Choroid plexus epithelial cell (primary cell): ENCODE measurements at regions not wholly inside any gene's neighbourhood (a gene's known extent, or its start where the extent isn't known, plus 50 kb on each side); places are given as distances from the start of the nearest gene placed in this dataset.

Source experiments
- DNase-seq: peaks from one replicate; pipeline ENCODE4 v3.0.0-alpha.2; 2010; ENCODE audit warnings: low read depth
- H3K4me3 ChIP-seq: 2 replicates; pipeline ENCODE4 v1.5.1; 2011; ENCODE audit warnings: low read depth, mild to moderate bottlenecking, control low read depth, low read length, moderate library complexity
- TF ChIP-seq, protein P1 (sequence below): conservative IDR thresholded peaks from 2 replicates; pipeline ENCODE4 v1.5.1; 2011; ENCODE audit warnings: low read depth, mild to moderate bottlenecking, control low read depth, inconsistent platforms, low read length, moderate library complexity

DNA sequence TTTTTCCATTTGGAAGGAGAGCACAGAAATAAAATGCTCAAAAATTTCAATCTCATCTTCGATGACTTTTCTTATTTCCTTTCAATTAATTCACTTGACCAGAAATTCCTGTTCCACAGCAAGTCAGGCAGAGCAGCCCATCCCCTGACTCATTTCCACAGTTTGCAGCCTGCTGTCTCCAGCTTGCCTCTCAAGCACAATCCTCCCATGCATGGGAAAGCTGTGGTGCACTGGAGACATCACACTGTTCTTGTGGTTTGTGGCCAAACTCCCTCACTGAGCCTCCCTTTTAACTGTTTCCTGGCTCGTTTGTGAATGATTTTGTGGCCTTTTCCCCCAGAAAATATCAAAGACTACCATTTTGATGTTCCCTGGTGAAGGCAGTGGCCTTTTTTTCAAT is 114.0 kb upstream of the ENPEP start:
- DNase-seq = peak; percentile 98
- TF ChIP-seq, protein P1, sequence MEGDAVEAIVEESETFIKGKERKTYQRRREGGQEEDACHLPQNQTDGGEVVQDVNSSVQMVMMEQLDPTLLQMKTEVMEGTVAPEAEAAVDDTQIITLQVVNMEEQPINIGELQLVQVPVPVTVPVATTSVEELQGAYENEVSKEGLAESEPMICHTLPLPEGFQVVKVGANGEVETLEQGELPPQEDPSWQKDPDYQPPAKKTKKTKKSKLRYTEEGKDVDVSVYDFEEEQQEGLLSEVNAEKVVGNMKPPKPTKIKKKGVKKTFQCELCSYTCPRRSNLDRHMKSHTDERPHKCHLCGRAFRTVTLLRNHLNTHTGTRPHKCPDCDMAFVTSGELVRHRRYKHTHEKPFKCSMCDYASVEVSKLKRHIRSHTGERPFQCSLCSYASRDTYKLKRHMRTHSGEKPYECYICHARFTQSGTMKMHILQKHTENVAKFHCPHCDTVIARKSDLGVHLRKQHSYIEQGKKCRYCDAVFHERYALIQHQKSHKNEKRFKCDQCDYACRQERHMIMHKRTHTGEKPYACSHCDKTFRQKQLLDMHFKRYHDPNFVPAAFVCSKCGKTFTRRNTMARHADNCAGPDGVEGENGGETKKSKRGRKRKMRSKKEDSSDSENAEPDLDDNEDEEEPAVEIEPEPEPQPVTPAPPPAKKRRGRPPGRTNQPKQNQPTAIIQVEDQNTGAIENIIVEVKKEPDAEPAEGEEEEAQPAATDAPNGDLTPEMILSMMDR = no peak
- H3K4me3 ChIP-seq = no peak overlapping the region

GRCh38 chr4:110359076-110359475 is 116.9 kb upstream of the ENPEP start:
- DNase-seq = no peak
- TF ChIP-seq, protein P1 = no peak
- H3K4me3 ChIP-seq = no peak overlapping the region

- H3K4me3 ChIP-seq = no peak overlapping the region
- TF ChIP-seq, protein P1 = no peak
- no peak for DNase-seq
Measured at GRCh38 chr4:110357521-110357920, 118.4 kb upstream of the ENPEP start.

- TF ChIP-seq, protein P1 = no peak
- H3K4me3 ChIP-seq = no peak overlapping the region
- DNase-seq = no peak
Measured at GRCh38 chr4:110354460-110354859, 121.5 kb upstream of the ENPEP start.

DNA sequence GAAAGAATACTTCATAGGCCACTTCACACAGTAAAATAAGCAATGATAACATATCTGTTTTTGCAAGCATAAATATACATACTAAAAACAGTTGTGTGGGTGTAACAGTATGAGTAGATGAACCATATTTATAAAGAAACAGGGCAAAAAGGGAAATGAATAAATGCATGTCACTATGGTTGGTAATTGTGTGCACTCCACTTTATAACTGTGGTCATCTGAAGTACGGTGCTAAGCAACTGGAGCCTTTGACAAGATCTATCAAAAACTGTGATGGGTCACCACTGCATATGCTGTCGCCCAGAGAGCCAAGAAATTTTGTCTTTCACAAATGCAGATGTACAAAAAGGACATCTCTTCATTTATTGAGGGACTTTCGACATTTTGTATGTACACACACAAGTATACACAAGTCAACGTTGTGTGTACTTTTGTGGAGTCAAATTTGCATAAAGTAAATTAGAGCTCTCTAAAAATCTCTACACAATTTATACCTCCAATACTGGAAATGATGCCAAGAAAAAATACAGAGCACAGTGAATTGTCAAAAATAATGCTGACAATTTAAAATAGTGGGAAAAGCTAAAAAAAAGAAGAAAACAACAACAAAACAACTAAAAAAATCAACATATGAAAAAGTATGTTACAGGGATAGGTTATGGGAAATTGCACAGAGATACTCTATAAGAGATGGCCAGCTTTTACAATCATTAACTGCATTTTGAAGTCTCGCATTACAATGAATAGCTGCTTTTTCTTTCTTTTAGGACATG is 123.1 kb upstream of the ENPEP start:
- TF ChIP-seq, protein P1 = no peak
- DNase-seq = no peak
- H3K4me3 ChIP-seq = no peak overlapping the region

DNA sequence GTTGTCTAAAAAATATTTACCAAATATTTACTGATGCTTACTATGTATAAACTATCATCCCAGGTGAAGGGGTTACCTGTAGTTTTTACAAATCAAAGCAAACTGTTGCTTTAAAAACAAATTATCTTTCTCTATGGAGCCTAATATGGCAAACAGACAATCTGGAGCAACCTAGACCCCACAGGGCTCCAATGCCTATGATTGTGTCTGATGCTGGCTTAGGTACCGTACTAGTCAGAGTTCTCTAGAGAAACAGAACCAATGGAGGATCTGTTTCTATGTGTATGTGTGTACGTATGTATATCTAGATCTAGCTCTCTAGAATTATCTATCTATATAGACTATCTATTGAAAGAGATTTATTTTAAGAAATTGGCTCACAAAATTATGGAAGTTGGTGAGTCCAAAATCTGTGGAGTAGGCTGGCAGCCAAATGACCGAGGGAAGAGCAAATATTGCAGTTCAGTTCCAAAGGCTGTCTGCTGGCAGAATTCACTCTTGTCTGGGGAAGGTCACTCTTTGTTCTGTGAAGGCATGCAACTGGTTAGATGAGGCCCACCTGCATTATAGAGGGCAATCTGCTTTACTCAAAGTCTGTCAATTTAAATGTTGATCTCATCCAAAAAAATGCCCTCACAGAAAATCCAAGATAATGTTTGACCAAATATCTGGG is 127.1 kb upstream of the ENPEP start:
- no peak for DNase-seq
- TF ChIP-seq, protein P1 = no peak
- no peak overlapping the region for H3K4me3 ChIP-seq

- TF ChIP-seq, protein P1 = no peak
- peak; percentile 44 for DNase-seq
Measured at GRCh38 chr4:110347805-110348204, 128.2 kb upstream of the ENPEP start.

More at GRCh38 chr4:110347805-110348204, 128.2 kb upstream of the ENPEP start:
- no peak overlapping the region for H3K4me3 ChIP-seq
